Lung microvascular endothelial cell (primary cell): ENCODE measurements at regions not wholly inside any gene's neighbourhood (a gene's known extent, or its start where the extent isn't known, plus 50 kb on each side); places are given as distances from the start of the nearest gene placed in this dataset.
A peak's percentile ranks its signal among the peaks of the same experiment; 100 is the strongest.

Experiments used
- DNase-seq, 2 donors: peaks; one replicate each; pipeline versions ENCODE4 v3.0.0 to v3.0.0-alpha.2; 2010; ENCODE audit warnings: low read depth in 2 of 2

- no peak for DNase-seq
Measured at GRCh38 chr12:20175704-20176388, 192.5 kb upstream of the PDE3A start.

GRCh38 chr12:20181416-20182180 lies 186.7 kb upstream of the PDE3A start:
- DNase-seq = no peak

DNA sequence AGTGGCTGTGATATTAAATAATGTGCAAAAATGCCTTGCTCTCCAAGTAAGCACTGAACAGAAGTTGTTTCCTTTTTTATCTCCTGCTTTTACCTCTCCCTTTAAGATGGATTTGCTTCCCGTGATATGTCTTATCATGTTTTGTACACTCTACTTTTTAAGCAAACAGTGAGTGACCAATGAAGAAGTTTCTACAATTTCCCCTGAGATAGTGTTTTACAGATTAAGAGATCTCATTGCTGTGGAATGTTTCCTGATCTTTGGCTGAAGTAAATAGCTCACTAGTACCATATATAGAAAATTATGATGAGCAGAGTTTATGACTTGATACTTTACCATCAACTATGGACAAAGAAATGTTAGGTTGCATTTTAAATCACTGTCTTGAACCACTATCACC lies 184.8 kb upstream of the PDE3A start:
- peak in 1 of 2 donors; percentile 36 for DNase-seq

GRCh38 chr12:20184514-20184913 lies 183.8 kb upstream of the PDE3A start:
- DNase-seq = peak in 1 of 2 donors; percentile 57

DNA sequence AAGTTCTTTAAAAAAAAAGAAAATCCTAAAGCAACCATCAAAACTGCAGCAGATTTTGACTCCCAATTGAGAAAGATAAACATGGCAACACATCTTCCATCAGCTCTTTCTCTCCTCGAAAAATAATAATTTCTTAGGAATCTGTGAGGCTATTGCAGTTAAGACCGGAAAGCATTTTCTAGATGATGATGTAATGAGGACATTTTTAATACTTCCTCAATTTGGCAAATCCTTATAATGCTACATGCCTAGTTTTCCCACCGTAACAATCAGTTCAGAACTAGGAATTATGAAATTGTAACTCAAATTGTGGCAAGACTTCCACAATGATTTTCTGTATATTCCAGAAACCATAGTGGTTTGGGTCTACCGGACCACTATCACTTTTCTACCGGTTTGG lies 180.9 kb upstream of the PDE3A start:
- DNase-seq = no peak

GRCh38 chr12:20188930-20189653 lies 179.2 kb upstream of the PDE3A start:
- no peak for DNase-seq

DNA sequence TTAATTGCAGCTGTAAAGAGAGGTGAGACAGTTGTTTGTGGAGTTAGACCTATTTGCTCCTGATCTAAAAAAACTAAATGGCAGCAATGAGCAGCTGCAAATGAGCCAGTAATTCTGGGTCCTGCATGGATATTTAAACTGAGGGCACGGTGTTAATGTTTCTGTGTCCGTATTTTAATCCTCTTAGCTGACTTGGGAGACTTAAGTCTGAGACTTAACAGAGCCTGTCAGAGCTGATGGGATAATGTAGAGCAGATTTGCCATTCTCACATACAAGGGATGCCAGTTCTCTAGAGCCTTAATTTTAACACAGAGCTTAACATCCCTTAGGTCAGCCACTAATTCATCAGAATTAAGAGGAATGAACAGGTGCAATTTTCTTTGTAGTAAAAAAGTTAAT lies 178.6 kb upstream of the PDE3A start:
- no peak for DNase-seq

GRCh38 chr12:20194171-20194570 lies 174.2 kb upstream of the PDE3A start:
- peak; percentile 17 to 45 for DNase-seq

DNA sequence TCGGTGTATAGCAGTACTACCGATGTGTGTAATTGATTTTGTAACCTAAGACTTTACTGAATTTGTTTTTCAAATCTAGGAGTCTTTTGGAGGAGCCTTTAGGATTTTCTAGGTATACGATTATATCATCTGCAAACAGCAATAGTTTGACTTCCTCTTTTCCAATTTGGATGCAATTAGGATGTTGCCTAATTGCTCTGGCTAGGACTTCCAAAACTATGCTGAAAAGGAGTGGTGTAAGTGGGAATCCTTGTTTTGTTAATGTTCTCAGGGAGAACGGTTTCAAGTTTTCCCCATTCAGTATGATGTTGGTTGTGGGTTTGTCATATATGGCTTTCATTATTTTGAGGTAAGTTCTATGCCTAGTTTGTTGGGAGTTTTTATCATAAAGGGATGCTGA lies 171.6 kb upstream of the PDE3A start:
- no peak for DNase-seq

- DNase-seq = no peak
Measured at GRCh38 chr12:20197411-20197810, 170.9 kb upstream of the PDE3A start.

DNA sequence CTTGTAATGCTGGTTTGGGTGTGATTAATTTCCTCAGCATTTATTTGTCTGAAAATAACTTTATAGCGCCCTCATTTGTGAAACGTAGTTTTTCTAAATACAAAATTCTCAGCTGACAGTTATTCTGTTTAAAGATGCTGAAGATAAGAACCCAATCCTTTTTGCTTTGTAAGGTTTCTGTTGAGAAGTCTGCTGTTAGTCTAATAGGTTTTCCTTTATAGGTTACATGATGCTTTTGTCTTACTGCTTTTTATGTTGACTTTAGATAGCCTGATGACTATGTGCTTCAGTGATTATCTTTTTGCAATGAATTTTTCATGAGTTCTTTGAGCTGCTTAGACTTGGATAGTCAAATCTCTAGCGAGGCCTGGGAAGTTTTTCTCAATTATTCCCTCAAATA lies 168.6 kb upstream of the PDE3A start:
- DNase-seq = no peak

- no peak for DNase-seq
Measured at GRCh38 chr12:20201733-20202132, 166.6 kb upstream of the PDE3A start.

- peak; percentile 9 to 27 for DNase-seq
Measured at GRCh38 chr12:20205854-20206253, 162.5 kb upstream of the PDE3A start.

- no peak for DNase-seq
Measured at GRCh38 chr12:20206410-20206809, 161.9 kb upstream of the PDE3A start.

GRCh38 chr12:20210621-20211215 lies 157.6 kb upstream of the PDE3A start:
- DNase-seq = no peak

DNA sequence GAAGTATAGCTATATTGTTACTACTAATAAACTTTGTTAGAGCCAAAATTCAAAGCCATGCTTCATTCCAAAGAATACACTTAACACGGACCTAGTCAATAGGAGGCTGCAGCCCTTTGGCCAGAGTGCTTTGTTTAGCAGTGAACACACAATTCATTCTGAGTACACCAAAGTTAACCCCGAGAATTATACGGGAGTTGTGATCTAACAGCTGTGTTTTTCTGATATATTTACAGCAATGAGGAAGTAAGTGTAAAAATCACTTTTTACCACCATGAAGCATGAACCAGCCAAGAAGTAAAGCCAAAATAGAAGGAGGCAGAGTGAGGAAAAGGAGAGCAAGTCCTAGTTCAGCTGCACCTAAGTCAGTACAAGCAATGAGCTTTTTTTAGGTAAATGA lies 156.8 kb upstream of the PDE3A start:
- DNase-seq = peak in 1 of 2 donors; percentile 12

- peak; percentile 43 to 85 for DNase-seq
Measured at GRCh38 chr12:20211981-20212421, 156.3 kb upstream of the PDE3A start.

- DNase-seq = peak; percentile 98 to 100
Measured at GRCh38 chr12:20212658-20213555, 155.4 kb upstream of the PDE3A start.

DNA sequence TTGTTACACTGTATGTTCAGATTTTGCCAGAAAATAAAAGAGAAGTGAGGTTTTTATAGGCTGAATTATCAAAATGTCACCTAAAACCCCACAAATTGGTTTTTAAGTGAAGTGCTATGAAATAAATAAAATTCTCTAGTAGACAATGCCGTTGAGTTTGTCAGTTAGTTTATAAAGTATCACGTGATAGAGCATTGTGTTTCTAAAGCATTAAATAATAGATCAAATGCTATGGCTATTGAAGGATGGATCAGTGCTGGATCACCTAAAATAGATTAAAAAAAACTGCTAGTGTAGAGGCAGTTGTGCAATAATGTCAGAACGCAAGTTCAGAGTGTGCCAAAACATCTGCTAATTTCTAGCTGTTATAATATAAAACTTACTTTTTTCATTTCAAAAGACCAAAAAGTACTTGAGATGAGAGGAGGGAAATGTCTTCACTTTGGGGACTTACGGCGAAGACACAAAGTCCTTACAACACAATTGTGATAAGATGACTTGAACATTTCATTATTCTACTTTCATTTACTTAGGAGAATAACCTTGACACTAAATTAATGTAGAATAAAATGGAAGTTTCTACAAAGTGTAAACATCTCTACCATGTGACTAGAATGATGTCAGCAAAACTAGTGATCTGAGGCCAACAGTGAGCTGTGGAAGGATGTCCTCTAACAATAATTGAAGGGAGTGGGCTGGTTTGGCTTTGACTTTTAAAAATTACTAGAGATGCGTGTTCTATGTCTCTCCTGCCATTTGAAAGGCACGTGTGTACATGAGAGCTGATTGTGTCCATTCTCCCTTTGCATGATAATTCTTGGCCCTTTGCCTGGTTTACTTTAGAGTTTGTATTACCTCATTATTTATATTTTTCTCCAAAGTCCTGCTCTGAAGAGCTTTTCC lies 154.4 kb upstream of the PDE3A start:
- peak; percentile 65 to 72 for DNase-seq

DNA sequence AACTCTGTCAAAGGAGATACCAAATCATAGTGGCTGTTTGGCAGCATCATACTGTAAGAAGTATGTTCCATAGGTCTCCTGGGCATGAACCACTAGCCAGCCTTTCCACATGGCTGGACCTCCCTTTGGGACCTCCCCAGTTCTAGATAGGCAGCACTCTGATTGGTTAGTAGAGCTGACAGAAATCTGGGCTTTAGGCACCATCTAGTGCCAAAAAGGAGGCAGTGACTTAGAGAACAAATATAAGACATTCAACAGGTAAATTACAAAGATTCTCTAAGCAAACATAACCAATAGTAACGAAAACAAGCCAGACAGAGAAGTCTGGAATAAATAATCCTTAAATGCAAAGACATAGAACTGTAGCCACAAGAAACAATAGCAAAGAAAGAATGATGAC lies 148.0 kb upstream of the PDE3A start:
- DNase-seq = peak; percentile 68 to 87
